ENCODE measurements at regions not wholly inside any gene's neighbourhood (a gene's known extent, or its start where the extent isn't known, plus 50 kb on each side); places are given as distances from the start of the nearest gene placed in this dataset.
"Not testable (repeated sequence)": the region's sequence is repeated elsewhere in the genome, so short reads cannot be mapped to it uniquely, and the experiment has no call there.

- DNase-seq, result no peak
Measured at GRCh38 chr13:74555651-74556420, 421.6 kb upstream of the KLF12 start.

GRCh38 chr13:74555276-74555625, 421.0 kb upstream of the KLF12 start:
- no peak for DNase-seq

GRCh38 chr13:74554569-74555275, 420.5 kb upstream of the KLF12 start:
- no peak for DNase-seq

- no peak for DNase-seq
Measured at GRCh38 chr13:74550039-74550438, 415.8 kb upstream of the KLF12 start.

GRCh38 chr13:74536649-74537048, 402.4 kb upstream of the KLF12 start:
- not testable (repeated sequence) for DNase-seq

- DNase-seq, result no peak
Measured at GRCh38 chr13:74533226-74533625, 399.0 kb upstream of the KLF12 start.

GRCh38 chr13:74530011-74530410, 395.8 kb upstream of the KLF12 start:
- DNase-seq, result no peak

- DNase-seq, result no peak
Measured at GRCh38 chr13:74528734-74529513, 394.7 kb upstream of the KLF12 start.

- no peak for DNase-seq
Measured at GRCh38 chr13:74523057-74523456, 388.9 kb upstream of the KLF12 start.

GRCh38 chr13:74511523-74511922, 377.3 kb upstream of the KLF12 start:
- DNase-seq, result no peak

GRCh38 chr13:74487091-74487722, 353.0 kb upstream of the KLF12 start:
- no peak for DNase-seq

- no peak for DNase-seq
Measured at GRCh38 chr13:74485757-74486156, 351.6 kb upstream of the KLF12 start.

GRCh38 chr13:74479124-74479523, 344.9 kb upstream of the KLF12 start:
- no peak for DNase-seq

- no peak for DNase-seq
Measured at GRCh38 chr13:74476788-74477187, 342.6 kb upstream of the KLF12 start.

GRCh38 chr13:74476365-74476764, 342.2 kb upstream of the KLF12 start:
- no peak for DNase-seq

- no peak for DNase-seq
Measured at GRCh38 chr13:74466864-74467263, 332.7 kb upstream of the KLF12 start.

GRCh38 chr13:74466020-74466419, 331.8 kb upstream of the KLF12 start:
- DNase-seq, result peak; percentile 37

GRCh38 chr13:74465271-74465670, 331.1 kb upstream of the KLF12 start:
- DNase-seq, result peak; percentile 56

GRCh38 chr13:74464670-74465069, 330.5 kb upstream of the KLF12 start:
- peak; percentile 59 for DNase-seq

- DNase-seq, result no peak
Measured at GRCh38 chr13:74461011-74461410, 326.8 kb upstream of the KLF12 start.

- DNase-seq, result no peak
Measured at GRCh38 chr13:74452881-74453280, 318.7 kb upstream of the KLF12 start.

- no peak for DNase-seq
Measured at GRCh38 chr13:74452176-74452575, 318.0 kb upstream of the KLF12 start.

GRCh38 chr13:74450964-74451363, 316.8 kb upstream of the KLF12 start:
- DNase-seq, result no peak

GRCh38 chr13:74450525-74450845, 316.3 kb upstream of the KLF12 start:
- no peak for DNase-seq
